Testis (tissue), 2 donors: ENCODE measurements at regions not wholly inside any gene's neighbourhood (a gene's known extent, or its start where the extent isn't known, plus 50 kb on each side); places are given as distances from the start of the nearest gene placed in this dataset.

ENCODE experiments used
- CTCF ChIP-seq, 3 experiments: fragments of 450-650 bp in 2 of 3; fragments of 200-600 bp in 1 of 3; sonication (generic) in 1 of 3; IDR thresholded peaks; one replicate each; pipeline ENCODE4 v1.5.1; 2016 to 2019; ENCODE audit warnings: antibody characterized with exemption in 3 of 3, mild to moderate bottlenecking in 2 of 3, moderate library complexity in 1 of 3
- POLR2A ChIP-seq: fragments of 450-650 bp; IDR thresholded peaks from one replicate; pipeline ENCODE4 v1.6.1; 2017; ENCODE audit warnings: antibody characterized with exemption, mild to moderate bottlenecking, moderate library complexity

DNA sequence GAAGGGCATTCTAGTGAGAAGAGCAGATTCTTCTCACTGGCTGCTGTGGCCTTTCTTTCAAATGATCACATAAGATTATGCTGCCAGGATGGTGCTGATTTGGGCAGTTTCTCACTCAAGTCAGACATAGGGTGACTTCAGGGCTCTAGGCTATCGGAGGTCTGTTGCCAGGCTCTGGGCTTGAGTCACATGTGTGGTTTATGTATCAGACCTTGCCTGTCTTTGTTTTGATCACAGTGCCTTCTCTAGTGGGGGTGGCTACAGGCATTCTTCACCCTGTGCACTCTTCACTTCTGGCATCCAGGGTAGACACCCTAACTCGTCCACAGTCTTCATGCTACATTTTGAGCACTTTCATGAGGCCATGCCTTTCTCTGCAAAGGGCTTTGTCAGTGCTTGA lies 823.7 kb upstream of the MAN1A1 start:
- TF ChIP-seq CTCF (IDR thresholded peaks at IDR 0.05), result no peak
- TF ChIP-seq POLR2A, result no peak
